SK-N-SH (cell line): ENCODE measurements at regions not wholly inside any gene's neighbourhood (a gene's known extent, or its start where the extent isn't known, plus 50 kb on each side); places are given as distances from the start of the nearest gene placed in this dataset.

Source experiments
- CTCF ChIA-PET: fragments of 300-600, 350-600 bp; formaldehyde crosslinking; extraction: SDS; loops from one replicate; lab custom pipeline; 2021; lab: Yijun Ruan, JAX
- POLR2A ChIA-PET: fragments of 350-600 bp; sonication (Branson Sonifier 250); formaldehyde crosslinking; extraction: SDS; loops from one replicate; lab custom pipeline; 2020; ENCODE audit warnings: antibody characterized with exemption, inconsistent platforms; lab: Yijun Ruan, JAX
- DNase-seq: peaks from one replicate; pipeline ENCODE4 v3.0.0; 2012
- H2AFZ ChIP-seq: fragments of 200-600 bp; sonication (generic); 2 replicates; pipeline ENCODE4 v1.8.1; 2016; ENCODE audit warnings: antibody characterized with exemption, mild to moderate bottlenecking, low read depth
- H3F3A ChIP-seq: fragments of 200-600 bp; sonication (generic); replicated peaks from 2 replicates; pipeline ENCODE3; 2016; ENCODE audit warnings: antibody characterized with exemption, mild to moderate bottlenecking; ENCODE audit not compliant: insufficient read depth
- H3K27ac ChIP-seq, 2 experiments: fragments of 200-500 bp in 1 of 2; fragments of 200-600 bp in 1 of 2; sonication (Bioruptor generic) in 1 of 2; sonication (generic), shearing (Covaris generic) in 1 of 2; 2 replicates each; pipeline versions ENCODE4 v1.5.1 to v1.6.1; 2014 to 2016; ENCODE audit warnings: low read depth in 2 of 2, inconsistent platforms in 1 of 2, low read length in 1 of 2, mild to moderate bottlenecking in 1 of 2, mixed read lengths in 1 of 2
- H3K27me3 ChIP-seq: fragments of 200-600 bp; sonication (generic), shearing (Covaris generic); 2 replicates; pipeline ENCODE4 v1.6.1; 2016; ENCODE audit warnings: mixed run types; ENCODE audit not compliant: insufficient read depth
- H3K36me3 ChIP-seq, 2 experiments: fragments of 200-500 bp in 1 of 2; fragments of 200-600 bp in 1 of 2; sonication (Bioruptor generic) in 1 of 2; sonication (generic) in 1 of 2; replicated peaks in 1 of 2; 2 replicates each; pipeline versions ENCODE3 to v1.5.1; 2014 to 2016; ENCODE audit warnings: low read length in 1 of 2, mild to moderate bottlenecking in 1 of 2; ENCODE audit not compliant: insufficient read depth in 2 of 2, control insufficient read depth in 1 of 2
- H3K4me1 ChIP-seq, 2 experiments: fragments of 200-500 bp in 1 of 2; fragments of 200-600 bp in 1 of 2; sonication (Bioruptor generic) in 1 of 2; sonication (generic), shearing (Covaris generic) in 1 of 2; 2 replicates each; pipeline versions ENCODE4 v1.5.1 to v1.6.1; 2014 to 2016; ENCODE audit warnings: low read depth in 1 of 2, low read length in 1 of 2, mixed run types in 1 of 2; ENCODE audit not compliant: insufficient read depth in 2 of 2, control insufficient read depth in 1 of 2
- H3K4me2 ChIP-seq: fragments of 200-600 bp; sonication (generic), shearing (Covaris generic); 2 replicates; pipeline ENCODE4 v1.6.1; 2017; ENCODE audit warnings: mixed run types
- H3K4me3 ChIP-seq, 2 experiments: fragments of 200-500 bp in 1 of 2; fragments of 200-600 bp in 1 of 2; sonication (Bioruptor generic) in 1 of 2; sonication (generic), shearing (Covaris generic) in 1 of 2; 2 replicates each; pipeline versions ENCODE4 v1.5.1 to v1.8.1; 2014 to 2016; ENCODE audit warnings: low read depth in 2 of 2, inconsistent platforms in 1 of 2, low read length in 1 of 2, mild to moderate bottlenecking in 1 of 2, mixed read lengths in 1 of 2, moderate library complexity in 1 of 2
- H3K79me2 ChIP-seq: fragments of 200-600 bp; sonication (generic); 2 replicates; pipeline ENCODE4 v1.8.1; 2017; ENCODE audit warnings: mild to moderate bottlenecking; ENCODE audit not compliant: insufficient read depth
- H3K9ac ChIP-seq: fragments of 200-600 bp; sonication (generic); 2 replicates; pipeline ENCODE4 v1.6.1; 2017; ENCODE audit warnings: mixed run types
- H3K9me2 ChIP-seq: fragments of 200-600 bp; sonication (generic); 2 replicates; pipeline ENCODE4 v1.6.1; 2017; ENCODE audit warnings: mixed run types
- H3K9me3 ChIP-seq: fragments of 200-600 bp; sonication (generic); 2 replicates; pipeline ENCODE4 v1.6.1; 2017; ENCODE audit warnings: mixed run types, mild to moderate bottlenecking, moderate library complexity
- H4K20me1 ChIP-seq: fragments of 200-600 bp; sonication (generic); 2 replicates; pipeline ENCODE4 v1.6.1; 2017; ENCODE audit warnings: mild to moderate bottlenecking, mixed run types; ENCODE audit not compliant: insufficient read depth
- ELF1 ChIP-seq: IDR thresholded peaks from 2 replicates; pipeline ENCODE4 v1.4.0; 2012
- EP300 ChIP-seq, 2 experiments: IDR thresholded peaks; 2 replicates each; pipeline versions ENCODE4 v1.4.0 to v1.6.1; 2012; ENCODE audit warnings: borderline replicate concordance in 1 of 2, low read depth in 1 of 2, low read length in 1 of 2
- GABPA ChIP-seq: IDR thresholded peaks from 2 replicates; pipeline ENCODE4 v1.4.0; 2012; ENCODE audit warnings: low read depth, mild to moderate bottlenecking
- GATA2 ChIP-seq: sonication (generic); formaldehyde crosslinking; IDR thresholded peaks from 2 replicates; pipeline ENCODE4 v1.5.0; 2020; ENCODE audit warnings: mild to moderate bottlenecking, missing genetic modification reagents
- MEF2A ChIP-seq: IDR thresholded peaks from 2 replicates; pipeline ENCODE4 v1.4.0; 2012; ENCODE audit warnings: low read depth, borderline replicate concordance
- NRF1 ChIP-seq: IDR thresholded peaks from 2 replicates; pipeline ENCODE4 v1.6.1; 2012; ENCODE audit warnings: low read depth, mild to moderate bottlenecking, low read length
- RAD21 ChIP-seq: IDR thresholded peaks from 2 replicates; pipeline ENCODE4 v1.6.1; 2012; ENCODE audit warnings: mild to moderate bottlenecking, low read length
- RCOR1 ChIP-seq: fragments of 150-350 bp; IDR thresholded peaks from 2 replicates; pipeline ENCODE4 v1.6.1; 2017; ENCODE audit warnings: antibody characterized with exemption, low read length
- RFX5 ChIP-seq: IDR thresholded peaks from 2 replicates; pipeline ENCODE4 v1.6.1; 2012; ENCODE audit warnings: mild to moderate bottlenecking, improper control_type of control experiment, low read length
- RXRA ChIP-seq: IDR thresholded peaks from 2 replicates; pipeline ENCODE4 v1.4.0; 2012; ENCODE audit warnings: low read depth, mild to moderate bottlenecking, borderline replicate concordance
- SMC3 ChIP-seq: IDR thresholded peaks from 2 replicates; pipeline ENCODE4 v1.6.1; 2012; ENCODE audit warnings: low read depth, low read length, improper control_type of control experiment
- TAF1 ChIP-seq: IDR thresholded peaks from 2 replicates; pipeline ENCODE4 v1.6.1; 2012; ENCODE audit warnings: low read depth, mild to moderate bottlenecking, low read length, moderate library complexity, borderline replicate concordance
- TEAD4 ChIP-seq: IDR thresholded peaks from 2 replicates; pipeline ENCODE4 v1.4.0; 2012; ENCODE audit warnings: mild to moderate bottlenecking, borderline replicate concordance; ENCODE audit not compliant: insufficient read depth
- YY1 ChIP-seq: IDR thresholded peaks from 2 replicates; pipeline ENCODE4 v1.4.0; 2012; ENCODE audit warnings: low read depth, mild to moderate bottlenecking
- ZBTB33 ChIP-seq: IDR thresholded peaks from 2 replicates; pipeline ENCODE4 v1.4.0; 2012; ENCODE audit warnings: low read depth, borderline replicate concordance
- WGBS: methylation state at CpG from one replicate; pipeline ENCODE4 v1.1.6; 2017; ENCODE audit warnings: low lambda C conversion rate; 5-methylcytosine and 5-hydroxymethylcytosine counted together

DNA sequence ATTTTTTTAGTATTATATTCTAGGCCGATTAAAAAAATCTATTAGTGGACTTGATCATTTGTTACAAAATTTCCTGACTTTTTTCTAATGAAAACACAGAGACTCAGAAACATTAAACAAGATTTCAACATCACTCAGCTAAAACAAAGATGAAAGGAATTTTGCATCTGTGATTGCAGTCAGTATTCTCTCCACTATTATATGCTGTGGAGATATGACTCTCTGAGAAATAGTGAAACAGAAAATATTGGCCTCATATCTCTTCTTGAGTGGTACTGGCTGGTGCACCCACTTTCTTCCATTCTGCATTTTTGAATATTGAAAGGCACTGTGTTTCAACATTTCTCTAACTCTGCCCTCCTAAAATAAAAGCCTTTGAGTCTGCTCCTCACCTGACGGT is 914.2 kb downstream of the TSN start:
- CTCF ChIA-PET: no interaction called here
- WGBS: 40% methylated on average over 2 of the region's 2 CpGs
- Histone ChIP-seq H3K4me3 (no peak overlapping the region), H3K9ac (no peak overlapping the region), H3K27me3 (no peaks in the 10 kb centered on the region), H4K20me1 (no peaks in the 10 kb centered on the region), H3K9me3 (no peaks in the 10 kb centered on the region), H2AFZ (no peak overlapping the region), H3K4me1 (no peaks in the 10 kb centered on the region; a peak in 1 of 4 replicates), H3K4me2 (no peak overlapping the region), H3K79me2 (no peaks in the 10 kb centered on the region), H3K9me2 (no peaks in the 10 kb centered on the region), H3F3A (no peaks in the 10 kb centered on the region), H3K36me3 (no peaks in the 10 kb centered on the region), H3K27ac (no peak overlapping the region)
- no peak for DNase-seq
- POLR2A ChIA-PET: no interaction called here
- TF ChIP-seq RCOR1: no peak
- no peak for TF ChIP-seq GATA2 (CRISPR knock-in tag)
- no peak for TF ChIP-seq EP300 (IDR thresholded peaks at IDR 0.05; ENCODE audit: borderline replicate concordance in 1 of 2, low read depth in 1 of 2, low read length in 1 of 2)
- no peak for TF ChIP-seq YY1
- TF ChIP-seq TAF1: no peak
- TF ChIP-seq RAD21: no peak
- TF ChIP-seq RFX5: no peak
- no peak for TF ChIP-seq RXRA
- no peak for TF ChIP-seq GABPA
- TF ChIP-seq TEAD4: no peak

- no peak for DNase-seq
- no peaks in the 10 kb centered on the region for H3K27me3 ChIP-seq
- no peaks in the 10 kb centered on the region for H4K20me1 ChIP-seq
- no peaks in the 10 kb centered on the region for H3K36me3 ChIP-seq
- H3K9me3 ChIP-seq: no peaks in the 10 kb centered on the region
- H3K27ac ChIP-seq: no peak overlapping the region
- no peaks in the 10 kb centered on the region for H3K79me2 ChIP-seq
- TF ChIP-seq RAD21: no peak
- TF ChIP-seq SMC3: no peak
- TF ChIP-seq ZBTB33: no peak
- no peak for TF ChIP-seq ELF1
- no peak for TF ChIP-seq MEF2A
- TF ChIP-seq NRF1: no peak
- no peak for TF ChIP-seq EP300 (IDR thresholded peaks at IDR 0.05; ENCODE audit: borderline replicate concordance in 1 of 2, low read depth in 1 of 2, low read length in 1 of 2)
- TF ChIP-seq, all 33 proteins: peak for 0
- Histone ChIP-seq H2AFZ (no peak overlapping the region), H3K4me1 (no peaks in the 10 kb centered on the region; a peak in 1 of 4 replicates), H3K4me3 (no peak overlapping the region), H3F3A (no peaks in the 10 kb centered on the region), H3K4me2 (no peak overlapping the region), H3K9ac (no peak overlapping the region), H3K9me2 (no peaks in the 10 kb centered on the region)
- ChIA-PET CTCF (no interaction called here), POLR2A (no interaction called here)
These were observed 915.4 kb downstream of the TSN start for GRCh38 chr2:122670897-122671296.
